ENCODE measurements at regions not wholly inside any gene's neighbourhood (a gene's known extent, or its start where the extent isn't known, plus 50 kb on each side); places are given as distances from the start of the nearest gene placed in this dataset.
A peak's percentile ranks its signal among the peaks of the same experiment; 100 is the strongest.

GRCh38 chrX:39518476-39519029 lies 579.2 kb downstream of the BCOR start:
- no peak for DNase-seq

GRCh38 chrX:39519030-39519488 lies 578.7 kb downstream of the BCOR start:
- DNase-seq, result no peak

GRCh38 chrX:39519566-39520301 lies 578.0 kb downstream of the BCOR start:
- no peak for DNase-seq

GRCh38 chrX:39525758-39526157 lies 572.0 kb downstream of the BCOR start:
- DNase-seq, result no peak

- DNase-seq, result no peak
Observed at GRCh38 chrX:39527025-39527424, 570.7 kb downstream of the BCOR start.

- DNase-seq, result no peak
Observed at GRCh38 chrX:39528161-39528916, 569.4 kb downstream of the BCOR start.

- DNase-seq, result no peak
Observed at GRCh38 chrX:39532761-39533160, 565.0 kb downstream of the BCOR start.

- no peak for DNase-seq
Observed at GRCh38 chrX:39534949-39535348, 562.8 kb downstream of the BCOR start.

- DNase-seq, result no peak
Observed at GRCh38 chrX:39536211-39536610, 561.5 kb downstream of the BCOR start.

- no peak for DNase-seq
Observed at GRCh38 chrX:39541881-39542280, 555.9 kb downstream of the BCOR start.

- DNase-seq, result no peak
Observed at GRCh38 chrX:39542316-39542715, 555.4 kb downstream of the BCOR start.

GRCh38 chrX:39550795-39551361 lies 546.9 kb downstream of the BCOR start:
- DNase-seq, result no peak

- no peak for DNase-seq
Observed at GRCh38 chrX:39551762-39552161, 546.0 kb downstream of the BCOR start.

GRCh38 chrX:39555431-39555830 lies 542.3 kb downstream of the BCOR start:
- DNase-seq, result no peak

GRCh38 chrX:39556056-39556455 lies 541.7 kb downstream of the BCOR start:
- no peak for DNase-seq

GRCh38 chrX:39559229-39559628 lies 538.5 kb downstream of the BCOR start:
- no peak for DNase-seq

GRCh38 chrX:39560271-39560670 lies 537.5 kb downstream of the BCOR start:
- no peak for DNase-seq

- DNase-seq, result no peak
Observed at GRCh38 chrX:39563178-39563577, 534.6 kb downstream of the BCOR start.

- no peak for DNase-seq
Observed at GRCh38 chrX:39564751-39565150, 533.0 kb downstream of the BCOR start.

GRCh38 chrX:39574178-39574577 lies 523.6 kb downstream of the BCOR start:
- DNase-seq, result no peak

GRCh38 chrX:39576041-39576872 lies 521.5 kb downstream of the BCOR start:
- peak in 1 of 2 donors; percentile 22 for DNase-seq

- DNase-seq, result no peak
Observed at GRCh38 chrX:39577206-39577984, 520.4 kb downstream of the BCOR start.

Data from hippocampal formation (tissue), 2 donors.